Hypothalamus (tissue), 51 donors: ENCODE measurements at regions not wholly inside any gene's neighbourhood (a gene's known extent, or its start where the extent isn't known, plus 50 kb on each side); places are given as distances from the start of the nearest gene placed in this dataset.

Experiments used
- DNase-seq, 51 donors: peaks; one replicate each; lab custom pipeline; 2025; lab: John Stamatoyannopoulos, UW

GRCh38 chr5:124692950-124693349 is 53.5 kb downstream of the ZNF608 start:
- no peak for DNase-seq

GRCh38 chr5:124692324-124692723 is 54.1 kb downstream of the ZNF608 start:
- DNase-seq: no peak

- no peak for DNase-seq
Observed at GRCh38 chr5:124689653-124690052, 56.8 kb downstream of the ZNF608 start.

GRCh38 chr5:124686239-124687004 is 60.0 kb downstream of the ZNF608 start:
- DNase-seq: no peak

- DNase-seq: no peak
Observed at GRCh38 chr5:124685404-124685930, 61.0 kb downstream of the ZNF608 start.

GRCh38 chr5:124683917-124684555 is 62.4 kb downstream of the ZNF608 start:
- no peak for DNase-seq

- DNase-seq: no peak
Observed at GRCh38 chr5:124679578-124680199, 66.8 kb downstream of the ZNF608 start.

- no peak for DNase-seq
Observed at GRCh38 chr5:124678922-124679519, 67.4 kb downstream of the ZNF608 start.

GRCh38 chr5:124678468-124678867 is 68.0 kb downstream of the ZNF608 start:
- DNase-seq: peak in 8 of 51 donors; percentile 5 to 35 (median 27)

- DNase-seq: peak in 21 of 51 donors; percentile 3 to 88 (median 28)
Observed at GRCh38 chr5:124677374-124678351, 68.8 kb downstream of the ZNF608 start.

GRCh38 chr5:124675931-124676846 is 70.2 kb downstream of the ZNF608 start:
- DNase-seq: no peak

GRCh38 chr5:124671193-124671592 is 75.2 kb downstream of the ZNF608 start:
- DNase-seq: no peak

GRCh38 chr5:124670722-124671184 is 75.7 kb downstream of the ZNF608 start:
- DNase-seq: no peak

- no peak for DNase-seq
Observed at GRCh38 chr5:124669956-124670721, 76.3 kb downstream of the ZNF608 start.

- DNase-seq: peak in 3 of 51 donors; percentile 14 to 22 (median 17)
Observed at GRCh38 chr5:124669300-124669648, 77.2 kb downstream of the ZNF608 start.

- DNase-seq: no peak
Observed at GRCh38 chr5:124668353-124669299, 77.8 kb downstream of the ZNF608 start.

GRCh38 chr5:124665625-124666024 is 80.8 kb downstream of the ZNF608 start:
- DNase-seq: no peak
